NT2/D1 (cell line): ENCODE measurements at regions not wholly inside any gene's neighbourhood (a gene's known extent, or its start where the extent isn't known, plus 50 kb on each side); places are given as distances from the start of the nearest gene placed in this dataset.

Source experiments
- SUZ12 ChIP-seq: IDR thresholded peaks from 2 replicates; pipeline ENCODE4 v1.6.1; 2011; ENCODE audit not compliant: insufficient read length, insufficient read depth; ENCODE audit errors: extremely low read depth
- YY1 ChIP-seq: IDR thresholded peaks from 2 replicates; pipeline ENCODE4 v1.6.1; 2011; ENCODE audit not compliant: insufficient read length, insufficient read depth
- ZNF274 ChIP-seq: IDR thresholded peaks from 2 replicates; pipeline ENCODE4 v1.6.1; 2011; ENCODE audit warnings: mild to moderate bottlenecking, low read depth, low read length

DNA sequence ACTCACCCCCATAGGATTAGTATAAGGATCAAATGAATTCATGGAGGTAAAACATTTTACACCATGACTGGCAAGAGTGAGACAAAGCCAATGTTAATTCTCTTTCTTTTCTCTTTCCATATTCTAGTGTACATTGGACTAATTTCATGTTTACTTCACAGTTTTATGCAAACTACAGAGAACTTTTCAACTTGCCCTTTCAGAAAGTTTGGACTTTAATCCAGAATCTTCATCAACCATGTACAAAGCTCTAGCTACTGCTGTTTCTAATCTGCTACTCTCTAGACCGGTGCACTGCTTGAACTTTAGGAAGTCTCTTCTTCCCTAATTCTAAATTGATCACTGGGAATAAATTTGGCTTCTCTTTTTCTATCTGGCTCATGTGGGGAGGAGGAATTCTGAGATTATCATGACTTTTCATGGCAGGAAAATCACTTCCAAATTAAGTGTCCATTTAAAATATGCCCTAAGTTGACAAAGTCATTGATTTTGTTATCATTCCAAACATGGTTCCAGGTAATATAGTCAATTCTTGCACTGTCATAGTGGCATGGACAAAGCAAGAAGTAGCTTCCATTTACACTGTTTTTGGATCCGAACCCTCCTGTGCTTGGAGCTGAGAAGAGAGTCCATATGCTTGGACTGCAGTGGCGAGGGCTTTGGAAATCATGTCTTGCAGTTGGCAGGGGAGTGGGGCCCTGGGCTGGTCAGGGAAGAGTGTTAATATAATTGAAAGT lies 903.3 kb downstream of the CCSER2 start:
- TF ChIP-seq YY1 (no peak), ZNF274 (no peak), SUZ12 (no peak)
